Duodenal mucosa (tissue), 2 donors: ENCODE measurements at regions not wholly inside any gene's neighbourhood (a gene's known extent, or its start where the extent isn't known, plus 50 kb on each side); places are given as distances from the start of the nearest gene placed in this dataset.
A peak's percentile ranks its signal among the peaks of the same experiment; 100 is the strongest.

Experiments
- H3K27ac ChIP-seq: one replicate; pipeline ENCODE4 v1.7.0; 2013; ENCODE audit warnings: low read depth, low read length
- H3K27me3 ChIP-seq, 2 donors: one replicate each; pipeline ENCODE4 v1.7.0; 2013; ENCODE audit warnings: low read length in 2 of 2, control low read depth in 1 of 2; ENCODE audit not compliant: insufficient read depth in 2 of 2, control insufficient read depth in 1 of 2
- H3K36me3 ChIP-seq, 2 donors: one replicate each; pipeline ENCODE4 v1.7.0; 2013; ENCODE audit warnings: low read length in 2 of 2, control low read depth in 1 of 2; ENCODE audit not compliant: insufficient read depth in 2 of 2, control insufficient read depth in 1 of 2
- H3K4me1 ChIP-seq, 2 donors: one replicate each; pipeline ENCODE4 v1.7.0; 2013; ENCODE audit warnings: low read length in 2 of 2, control low read depth in 1 of 2; ENCODE audit not compliant: insufficient read depth in 2 of 2, control insufficient read depth in 1 of 2
- H3K4me3 ChIP-seq, 2 donors: one replicate each; pipeline ENCODE4 v1.7.0; 2013; ENCODE audit warnings: low read length in 2 of 2, low read depth in 1 of 2
- H3K9ac ChIP-seq, 2 donors: one replicate each; pipeline ENCODE4 v1.7.0; 2013; ENCODE audit warnings: low read length in 2 of 2, low read depth in 1 of 2
- H3K9me3 ChIP-seq, 2 donors: one replicate each; pipeline ENCODE4 v1.7.0; 2013; ENCODE audit warnings: low read length in 2 of 2, control low read depth in 1 of 2; ENCODE audit not compliant: control insufficient read depth in 1 of 2

DNA sequence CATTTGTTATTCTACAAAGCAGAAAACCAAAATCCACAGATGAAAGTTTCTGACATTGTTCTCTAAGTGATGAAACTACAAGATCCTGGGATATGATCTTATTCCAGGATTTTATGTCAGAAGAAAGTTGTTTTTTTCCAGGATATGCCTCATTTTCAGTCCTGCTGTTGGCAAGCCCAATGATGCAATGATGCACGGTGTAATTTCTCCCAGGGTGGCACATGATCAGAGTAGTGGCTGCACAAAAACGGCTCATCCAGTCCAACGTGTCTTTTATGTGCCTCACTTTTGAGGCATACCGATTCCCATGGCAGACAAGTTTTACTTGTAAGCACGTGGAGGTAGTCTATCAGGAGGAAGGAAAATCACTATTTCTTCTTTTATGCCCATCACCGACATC lies 302.3 kb upstream of the JAG1 start:
- no peak overlapping the region for H3K27ac ChIP-seq
- no peaks in the 10 kb centered on the region for H3K4me1 ChIP-seq
- no peaks in the 10 kb centered on the region for H3K36me3 ChIP-seq
- no peak overlapping the region for H3K9ac ChIP-seq
- no peaks in the 10 kb centered on the region for H3K9me3 ChIP-seq
- no peaks in the 10 kb centered on the region for H3K27me3 ChIP-seq
- no peak overlapping the region for H3K4me3 ChIP-seq

DNA sequence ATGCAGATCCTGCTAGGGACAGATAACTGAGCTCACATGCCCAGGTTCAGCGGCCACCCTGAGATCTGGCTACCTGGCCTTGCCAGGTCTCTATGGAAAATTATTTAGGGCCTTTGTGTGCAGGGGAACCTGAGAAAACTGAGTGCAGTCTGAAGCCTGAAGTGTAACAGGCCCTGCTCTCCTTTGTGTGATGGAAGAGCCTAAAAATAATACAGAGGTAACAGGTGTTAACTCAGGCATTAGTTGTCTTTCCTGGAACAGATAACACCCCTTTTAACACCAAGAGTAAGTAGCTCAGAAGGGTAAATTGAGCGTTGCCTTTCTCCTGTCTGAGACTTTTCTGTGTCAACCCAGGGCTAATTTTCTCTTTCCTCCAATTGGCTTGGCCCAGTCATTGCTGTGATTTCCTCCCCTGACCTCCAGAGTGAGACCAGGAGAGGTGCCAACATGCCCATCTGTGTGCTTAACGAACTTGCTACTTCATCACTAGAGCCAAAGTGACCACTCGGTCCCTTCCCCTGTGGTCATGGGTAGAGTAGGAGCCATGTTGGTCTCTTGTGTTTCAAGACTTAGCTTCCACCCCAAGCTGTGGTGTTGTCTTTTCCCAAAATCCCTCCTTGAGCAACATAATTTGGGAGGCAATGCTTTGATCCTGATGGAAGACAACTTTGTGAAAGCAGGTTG lies 304.4 kb upstream of the JAG1 start:
- no peak overlapping the region for H3K4me3 ChIP-seq
- no peaks in the 10 kb centered on the region for H3K4me1 ChIP-seq
- H3K36me3 ChIP-seq = no peaks in the 10 kb centered on the region
- no peak overlapping the region for H3K27ac ChIP-seq
- H3K9me3 ChIP-seq = no peaks in the 10 kb centered on the region
- no peak overlapping the region for H3K9ac ChIP-seq
- no peaks in the 10 kb centered on the region for H3K27me3 ChIP-seq

DNA sequence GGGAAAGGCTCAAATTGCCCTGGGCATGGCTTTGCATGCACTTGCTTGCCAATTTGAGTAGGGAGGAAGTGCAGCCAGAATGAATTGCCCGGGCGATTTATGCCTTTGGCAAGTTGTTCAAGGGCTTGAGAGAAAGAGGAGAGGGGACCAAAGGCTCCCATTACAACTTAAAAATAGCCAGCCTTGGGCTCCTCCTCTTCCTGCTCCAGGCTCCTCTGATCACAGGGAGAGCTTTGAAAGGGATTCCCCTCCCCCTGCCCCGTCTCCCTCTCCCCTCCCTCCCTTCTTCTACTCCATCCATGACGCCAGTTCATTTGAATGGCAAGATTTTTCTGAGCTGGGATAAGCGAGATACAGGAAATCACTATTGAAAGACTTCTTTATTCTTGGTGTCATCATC lies 304.9 kb upstream of the JAG1 start:
- no peaks in the 10 kb centered on the region for H3K4me1 ChIP-seq
- no peaks in the 10 kb centered on the region for H3K36me3 ChIP-seq
- H3K27me3 ChIP-seq = no peaks in the 10 kb centered on the region
- no peak overlapping the region for H3K27ac ChIP-seq
- no peaks in the 10 kb centered on the region for H3K9me3 ChIP-seq
- H3K4me3 ChIP-seq = no peak overlapping the region
- no peak overlapping the region for H3K9ac ChIP-seq

DNA sequence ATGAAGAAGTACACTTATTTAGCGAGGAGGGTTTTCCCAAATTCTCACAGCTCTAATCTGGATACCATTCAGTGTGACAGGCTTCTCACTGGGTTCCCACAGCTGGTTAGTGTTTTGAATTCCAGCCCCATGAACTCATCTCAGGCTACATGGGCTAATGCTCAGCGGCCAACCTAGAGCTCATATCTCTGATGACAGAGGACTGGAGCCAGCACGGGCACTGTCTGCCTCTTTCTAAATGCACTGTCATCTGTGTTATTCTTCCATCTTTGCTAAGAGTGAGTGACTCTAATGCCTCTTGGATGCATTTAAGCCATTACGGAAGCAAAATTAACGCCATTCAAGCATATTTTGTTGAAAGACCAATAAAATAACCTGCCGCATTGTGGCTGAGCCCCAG lies 308.9 kb upstream of the JAG1 start:
- no peak overlapping the region for H3K4me3 ChIP-seq
- no peaks in the 10 kb centered on the region for H3K36me3 ChIP-seq
- no peak overlapping the region for H3K9ac ChIP-seq
- H3K9me3 ChIP-seq = no peaks in the 10 kb centered on the region
- no peaks in the 10 kb centered on the region for H3K27me3 ChIP-seq
- no peak overlapping the region for H3K27ac ChIP-seq
- peaks cover 0 to 10% of the 10 kb centered on the region in 2 donors for H3K4me1 ChIP-seq

DNA sequence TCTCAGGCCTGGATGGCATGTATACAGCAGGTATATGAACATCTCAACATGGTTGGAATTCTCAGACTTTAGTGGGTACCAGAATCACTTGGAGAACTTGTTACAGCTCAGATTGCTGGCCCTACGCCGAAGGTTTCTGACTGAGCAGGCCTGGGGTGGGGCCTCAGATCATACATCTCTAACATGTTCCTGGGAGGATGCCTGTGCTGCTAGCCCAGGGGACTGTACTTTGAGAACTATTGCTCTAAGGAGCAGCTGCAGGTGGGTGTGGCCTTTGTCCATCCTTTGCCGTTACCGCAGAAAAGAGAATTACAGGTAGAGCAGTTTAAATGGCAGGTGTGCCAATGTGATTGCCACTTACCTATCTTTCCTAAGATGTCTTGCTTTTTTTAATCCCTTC lies 310.5 kb upstream of the JAG1 start:
- Histone ChIP-seq H3K4me3 (no peak overlapping the region), H3K9ac (no peak overlapping the region), H3K27ac (no peak overlapping the region), H3K36me3 (no peaks in the 10 kb centered on the region), H3K4me1 (peaks cover 0 to 10% of the 10 kb centered on the region in 2 donors), H3K27me3 (no peaks in the 10 kb centered on the region), H3K9me3 (no peaks in the 10 kb centered on the region)

DNA sequence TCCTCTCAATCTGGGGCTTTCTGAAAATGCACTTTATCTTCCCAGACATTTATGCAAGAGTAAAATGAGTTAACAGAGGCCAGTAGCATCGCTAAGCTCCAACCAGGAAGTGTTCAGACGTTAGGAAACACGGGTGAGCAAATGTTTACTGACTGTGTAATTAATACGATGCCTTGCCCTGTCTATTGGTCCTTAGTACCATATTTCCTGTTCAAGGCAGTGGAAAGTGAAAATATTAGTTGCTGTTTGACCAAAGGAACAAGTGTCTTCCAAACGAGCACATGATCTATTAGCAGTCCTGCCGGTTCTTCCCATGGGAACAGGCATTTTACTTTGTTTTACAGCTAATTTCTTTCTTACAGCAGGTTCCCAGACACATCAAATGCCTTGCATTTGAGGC lies 311.1 kb upstream of the JAG1 start:
- H3K4me1 ChIP-seq = peaks cover 0 to 10% of the 10 kb centered on the region in 2 donors
- no peak overlapping the region for H3K9ac ChIP-seq
- H3K36me3 ChIP-seq = no peaks in the 10 kb centered on the region
- peak overlapping the region in 1 of 2 donors; percentile 2 for H3K4me3 ChIP-seq
- H3K27ac ChIP-seq = no peak overlapping the region
- H3K27me3 ChIP-seq = no peaks in the 10 kb centered on the region
- no peaks in the 10 kb centered on the region for H3K9me3 ChIP-seq

DNA sequence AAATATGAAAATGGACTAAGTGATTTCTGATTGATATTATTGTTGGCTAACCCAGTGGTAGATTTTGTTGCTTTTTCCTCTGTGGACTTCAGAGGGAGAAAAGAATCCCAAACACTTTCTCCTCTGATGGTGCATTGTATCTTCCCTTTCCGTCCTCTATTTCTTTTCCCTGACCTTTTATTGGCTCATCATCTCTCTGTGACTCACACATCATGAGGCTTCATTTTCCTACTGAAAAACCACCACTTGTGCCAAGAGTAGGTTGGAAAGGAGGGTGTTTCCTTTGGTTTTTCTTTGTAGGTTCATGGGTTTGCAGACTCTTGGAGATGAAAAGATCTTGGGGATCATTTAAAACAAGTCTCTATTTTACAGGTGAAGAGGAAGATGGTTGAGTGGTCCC lies 311.7 kb upstream of the JAG1 start:
- Histone ChIP-seq H3K4me1 (peaks cover 0 to 10% of the 10 kb centered on the region in 2 donors), H3K27ac (no peak overlapping the region), H3K4me3 (no peak overlapping the region), H3K36me3 (no peaks in the 10 kb centered on the region), H3K27me3 (no peaks in the 10 kb centered on the region), H3K9ac (no peak overlapping the region), H3K9me3 (no peaks in the 10 kb centered on the region)

DNA sequence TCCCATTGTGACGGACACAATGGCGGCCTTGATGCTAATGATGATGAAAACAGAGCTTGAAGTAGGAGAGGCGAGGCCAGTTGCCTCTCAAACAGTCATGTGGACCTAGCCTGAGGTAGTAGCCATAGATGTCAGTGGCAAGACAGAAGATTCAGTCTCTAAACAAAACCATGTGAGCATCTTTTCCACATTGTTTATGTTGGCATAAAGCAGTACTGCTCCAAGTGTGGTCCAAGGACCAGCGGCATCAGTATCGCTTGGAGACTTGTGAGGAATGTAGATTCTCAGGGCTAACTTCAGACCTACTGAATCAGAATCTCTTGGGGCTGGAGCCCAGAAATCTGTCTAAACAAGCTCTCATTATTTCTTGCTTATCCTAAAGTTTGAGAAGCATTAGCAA lies 312.8 kb upstream of the JAG1 start:
- H3K4me3 ChIP-seq = no peak overlapping the region
- no peaks in the 10 kb centered on the region for H3K9me3 ChIP-seq
- peaks cover 0 to 10% of the 10 kb centered on the region in 2 donors for H3K4me1 ChIP-seq
- no peak overlapping the region for H3K27ac ChIP-seq
- no peaks in the 10 kb centered on the region for H3K36me3 ChIP-seq
- H3K27me3 ChIP-seq = no peaks in the 10 kb centered on the region
- no peak overlapping the region for H3K9ac ChIP-seq

DNA sequence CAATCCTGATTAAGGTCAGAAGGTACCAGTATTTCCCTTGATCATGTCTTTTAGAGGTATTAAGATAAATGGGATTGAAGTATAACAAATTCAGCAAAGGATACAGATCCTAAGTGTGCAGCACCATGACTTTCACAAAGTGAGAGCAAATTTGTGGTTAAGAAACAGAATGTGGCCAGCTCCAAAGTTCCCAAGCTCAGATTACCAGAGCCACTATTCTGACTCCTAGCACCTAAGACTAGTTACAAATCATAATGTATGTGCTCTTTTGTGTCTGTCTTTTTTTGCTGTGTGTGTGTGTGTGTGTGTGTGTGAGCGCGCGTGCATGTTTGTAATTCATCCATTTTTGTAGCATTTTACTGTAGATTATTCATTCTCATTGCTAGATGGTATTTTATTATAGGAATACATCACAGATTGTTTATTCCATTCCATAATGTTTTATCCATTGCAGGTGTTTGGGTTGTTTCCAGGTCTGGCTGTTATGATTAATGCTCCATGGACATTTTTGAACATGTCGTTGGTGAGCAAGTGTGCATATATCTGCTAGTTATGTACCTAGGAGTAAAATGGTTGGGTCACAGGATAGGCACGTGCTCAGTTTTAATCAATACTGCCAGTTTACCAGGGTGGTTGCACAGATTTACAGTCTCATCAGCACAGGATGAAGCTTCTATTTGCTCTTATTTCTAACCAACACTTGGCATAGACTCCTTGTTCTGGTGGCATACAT lies 314.0 kb upstream of the JAG1 start:
- Histone ChIP-seq H3K4me3 (no peak overlapping the region), H3K9ac (no peak overlapping the region), H3K9me3 (no peaks in the 10 kb centered on the region), H3K36me3 (no peaks in the 10 kb centered on the region), H3K27ac (no peak overlapping the region), H3K27me3 (no peaks in the 10 kb centered on the region), H3K4me1 (peaks cover 0 to 10% of the 10 kb centered on the region in 2 donors)

DNA sequence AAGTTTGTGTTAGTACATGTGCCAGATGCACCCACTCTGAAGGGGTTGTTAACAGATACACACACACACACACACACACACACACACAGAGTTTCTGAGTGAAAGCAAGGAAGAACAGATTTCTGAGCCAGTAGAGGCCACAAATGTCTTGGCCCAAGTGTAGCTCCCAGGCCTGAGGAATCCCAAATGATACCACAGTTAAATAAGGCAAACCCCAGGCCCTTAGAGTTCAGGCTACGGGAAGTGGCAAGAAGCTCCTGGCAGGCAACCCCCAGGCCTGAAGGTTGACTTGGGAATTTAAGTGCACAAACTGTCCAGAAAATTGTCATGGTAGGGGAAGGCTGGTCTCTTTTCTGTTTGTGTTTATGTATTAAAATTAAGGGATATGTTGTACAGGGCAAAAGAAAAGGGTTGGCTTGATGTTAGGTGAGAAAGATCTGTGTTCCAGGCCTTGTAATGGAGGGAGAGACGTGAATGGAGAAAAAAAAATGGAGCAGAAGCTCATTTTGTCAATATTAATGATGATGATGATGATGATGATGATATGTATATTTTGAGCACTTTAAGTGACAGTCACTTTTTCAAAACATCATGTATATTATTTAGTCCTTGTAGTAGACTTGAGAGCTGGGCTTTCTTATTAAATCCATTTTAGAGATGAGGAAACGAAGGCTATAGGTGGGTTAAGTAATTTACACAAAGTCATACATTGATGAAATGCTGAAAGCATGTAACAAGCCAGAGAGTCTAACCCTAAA lies 317.0 kb upstream of the JAG1 start:
- Histone ChIP-seq H3K36me3 (no peaks in the 10 kb centered on the region), H3K27me3 (no peaks in the 10 kb centered on the region), H3K27ac (no peak overlapping the region), H3K9me3 (no peaks in the 10 kb centered on the region), H3K4me3 (no peak overlapping the region), H3K4me1 (peaks cover 5 to 12% of the 10 kb centered on the region in 2 donors), H3K9ac (no peak overlapping the region)
